GM12864 (cell line): ENCODE measurements at regions not wholly inside any gene's neighbourhood (a gene's known extent, or its start where the extent isn't known, plus 50 kb on each side); places are given as distances from the start of the nearest gene placed in this dataset.

Experiments used
- DNase-seq: peaks from one replicate; pipeline ENCODE4 v3.0.0-alpha.2; 2011; ENCODE audit warnings: low read depth
- H3K4me3 ChIP-seq: 2 replicates; pipeline ENCODE4 v1.5.1; 2011; ENCODE audit warnings: mild to moderate bottlenecking, low read depth, low read length, control low read depth
- CTCF ChIP-seq: IDR thresholded peaks from 2 replicates; pipeline ENCODE4 v1.5.1; 2011; ENCODE audit warnings: low read depth, mild to moderate bottlenecking, moderate library complexity, low read length, control low read depth, inconsistent platforms; ENCODE audit errors: missing control alignments

- no peak for DNase-seq
- no peak for TF ChIP-seq CTCF
- H3K4me3 ChIP-seq = no peak overlapping the region
These were observed 753.3 kb upstream of the ROBO1 start for GRCh38 chr3:80521081-80521480.

- no peak overlapping the region for H3K4me3 ChIP-seq
- TF ChIP-seq CTCF = no peak
- DNase-seq = no peak
These were observed 751.6 kb upstream of the ROBO1 start for GRCh38 chr3:80519436-80519835.

- H3K4me3 ChIP-seq = no peak overlapping the region
- no peak for DNase-seq
- TF ChIP-seq CTCF = no peak
These were observed 728.7 kb upstream of the ROBO1 start for GRCh38 chr3:80496452-80496851.

- no peak overlapping the region for H3K4me3 ChIP-seq
- DNase-seq = no peak
- TF ChIP-seq CTCF = no peak
These were observed 724.4 kb upstream of the ROBO1 start for GRCh38 chr3:80492162-80492561.

GRCh38 chr3:80472961-80473360 is 705.2 kb upstream of the ROBO1 start:
- no peak for DNase-seq
- no peak overlapping the region for H3K4me3 ChIP-seq
- TF ChIP-seq CTCF = no peak

GRCh38 chr3:80472459-80472858 is 704.7 kb upstream of the ROBO1 start:
- no peak overlapping the region for H3K4me3 ChIP-seq
- DNase-seq = no peak
- TF ChIP-seq CTCF = no peak

GRCh38 chr3:80470433-80470832 is 702.6 kb upstream of the ROBO1 start:
- H3K4me3 ChIP-seq = no peak overlapping the region
- DNase-seq = no peak
- no peak for TF ChIP-seq CTCF
